ENCODE measurements at regions not wholly inside any gene's neighbourhood (a gene's known extent, or its start where the extent isn't known, plus 50 kb on each side); places are given as distances from the start of the nearest gene placed in this dataset.

- DNase-seq (ENCODE audit: low spot score) (no peak), ATAC-seq (no peak)
- ChIA-PET CTCF (interaction anchor here (1.0 kb wide), 1 partner anchor 28 kb away, joined by 5 read pairs; no protein-coding TSS in a partner anchor), POLR2A (no interaction called here)
- no peak overlapping the region for H3K4me3 Mint-ChIP-seq
- no peaks in the 10 kb centered on the region for H3K36me3 Mint-ChIP-seq
- no peaks in the 10 kb centered on the region for H3K27me3 Mint-ChIP-seq (ENCODE audit: low read depth)
- H3K4me1 Mint-ChIP-seq = no peaks in the 10 kb centered on the region
- TF ChIP-seq JUN (CRISPR knock-in tag; IDR thresholded peaks at IDR 0.05) (no peak), SOX15 (CRISPR knock-in tag; IDR thresholded peaks at IDR 0.05) (no peak), FOXP1 (CRISPR knock-in tag; IDR thresholded peaks at IDR 0.05; ENCODE audit: borderline replicate concordance) (no peak), NR2C2 (CRISPR knock-in tag; IDR thresholded peaks at IDR 0.05) (no peak), MAX (CRISPR knock-in tag; IDR thresholded peaks at IDR 0.05) (no peak), TEAD1 (CRISPR knock-in tag; IDR thresholded peaks at IDR 0.05) (no peak), ZNF512 (CRISPR knock-in tag; IDR thresholded peaks at IDR 0.05; ENCODE audit: borderline replicate concordance) (no peak), ZNF121 (CRISPR knock-in tag; IDR thresholded peaks at IDR 0.05) (no peak), ELF4 (CRISPR knock-in tag; IDR thresholded peaks at IDR 0.05; ENCODE audit: low read depth) (no peak), SP1 (CRISPR knock-in tag; conservative IDR thresholded peaks at IDR 0.05) (no peak), PRRX2 (CRISPR knock-in tag; IDR thresholded peaks at IDR 0.05) (no peak), ZNF219 (CRISPR knock-in tag; IDR thresholded peaks at IDR 0.05; ENCODE audit: borderline replicate concordance) (no peak), ATF2 (CRISPR knock-in tag; IDR thresholded peaks at IDR 0.05; ENCODE audit: borderline replicate concordance, low read depth) (no peak), STAT6 (CRISPR knock-in tag; conservative IDR thresholded peaks at IDR 0.05; ENCODE audit: low read depth) (no peak)
- H3K27ac Mint-ChIP-seq = no peak overlapping the region
- no peaks in the 10 kb centered on the region for H3K9me3 Mint-ChIP-seq
Observed at GRCh38 chr1:110285316-110285715, 53.9 kb upstream of the RBM15 start.

- H3K4me1 Mint-ChIP-seq = no peaks in the 10 kb centered on the region; the same call in 1 of the 2 replicates
- ChIA-PET POLR2A (no interaction called here), CTCF (interaction anchor here (0.9 to 1.6 kb wide), 2 partner anchors 79 to 174 kb away, joined by 3 to 5 read pairs; no protein-coding TSS in a partner anchor)
- H3K36me3 Mint-ChIP-seq = no peaks in the 10 kb centered on the region
- ATAC-seq = no peak
- DNase-seq (ENCODE audit: low spot score) = no peak
- no peaks in the 10 kb centered on the region for H3K27me3 Mint-ChIP-seq (ENCODE audit: low read depth)
- H3K9me3 Mint-ChIP-seq = no peaks in the 10 kb centered on the region
- H3K27ac Mint-ChIP-seq = no peak overlapping the region
- no peak overlapping the region for H3K4me3 Mint-ChIP-seq
- no peak for TF ChIP-seq ZNF219 (CRISPR knock-in tag; IDR thresholded peaks at IDR 0.05; ENCODE audit: borderline replicate concordance)
- no peak for TF ChIP-seq CBFB (CRISPR knock-in tag; IDR thresholded peaks at IDR 0.05; ENCODE audit: low read depth)
- no peak for TF ChIP-seq ZNF671 (CRISPR knock-in tag; IDR thresholded peaks at IDR 0.05)
- no peak for TF ChIP-seq NFE2L1 (CRISPR knock-in tag; IDR thresholded peaks at IDR 0.05)
- no peak for TF ChIP-seq ZNF396 (CRISPR knock-in tag; IDR thresholded peaks at IDR 0.05; ENCODE audit: borderline replicate concordance)
- TF ChIP-seq HMGXB4 (CRISPR knock-in tag; IDR thresholded peaks at IDR 0.05) = no peak
- TF ChIP-seq TCF7 (CRISPR knock-in tag; IDR thresholded peaks at IDR 0.05; ENCODE audit: low read depth) = no peak
- TF ChIP-seq OVOL2 (CRISPR knock-in tag; IDR thresholded peaks at IDR 0.05; ENCODE audit: borderline replicate concordance) = no peak
- no peak for TF ChIP-seq FOXP4 (CRISPR knock-in tag; IDR thresholded peaks at IDR 0.05)
- no peak for TF ChIP-seq PREB (CRISPR knock-in tag; IDR thresholded peaks at IDR 0.05; ENCODE audit: borderline replicate concordance)
- no peak for TF ChIP-seq MXD4 (CRISPR knock-in tag; IDR thresholded peaks at IDR 0.05; ENCODE audit: borderline replicate concordance)
- no peak for TF ChIP-seq TP53 (CRISPR knock-in tag; IDR thresholded peaks at IDR 0.05)
- TF ChIP-seq TEAD4 (CRISPR knock-in tag; IDR thresholded peaks at IDR 0.05) = no peak
- no peak for TF ChIP-seq FOXP1 (CRISPR knock-in tag; IDR thresholded peaks at IDR 0.05; ENCODE audit: borderline replicate concordance)
- no peak for TF ChIP-seq HMGA2 (CRISPR knock-in tag; IDR thresholded peaks at IDR 0.05)
Observed at GRCh38 chr1:110286564-110286963, 52.6 kb upstream of the RBM15 start.

All from WTC11 (cell line).